Activated naive CD8-positive, alpha-beta T cell (primary cell): ENCODE measurements at regions not wholly inside any gene's neighbourhood (a gene's known extent, or its start where the extent isn't known, plus 50 kb on each side); places are given as distances from the start of the nearest gene placed in this dataset.

Experiments used
- H3K27ac Mint-ChIP-seq: one replicate; pipeline ENCODE4 v1.8.0; 2021; ENCODE audit warnings: mixed read lengths
- H3K27me3 Mint-ChIP-seq: one replicate; pipeline ENCODE4 v1.8.0; 2021; ENCODE audit warnings: mixed read lengths
- H3K36me3 Mint-ChIP-seq: one replicate; pipeline ENCODE4 v1.8.0; 2021; ENCODE audit warnings: mixed read lengths
- H3K4me1 Mint-ChIP-seq: one replicate; pipeline ENCODE4 v1.8.0; 2021; ENCODE audit warnings: low read depth, mixed read lengths
- H3K4me3 Mint-ChIP-seq: one replicate; pipeline ENCODE4 v1.8.0; 2021; ENCODE audit warnings: mild to moderate bottlenecking, mixed read lengths
- H3K9me3 Mint-ChIP-seq: one replicate; pipeline ENCODE4 v1.8.0; 2021; ENCODE audit warnings: low read depth, mixed read lengths

GRCh38 chr7:109964780-109965179 is 1126.1 kb upstream of the LRRN3 start:
- Mint-ChIP-seq H3K27ac (no peak overlapping the region), H3K4me1 (no peaks in the 10 kb centered on the region), H3K9me3 (no peaks in the 10 kb centered on the region), H3K36me3 (no peaks in the 10 kb centered on the region), H3K27me3 (no peaks in the 10 kb centered on the region), H3K4me3 (no peak overlapping the region)

GRCh38 chr7:109967406-109967805 is 1123.5 kb upstream of the LRRN3 start:
- no peaks in the 10 kb centered on the region for H3K36me3 Mint-ChIP-seq
- H3K4me3 Mint-ChIP-seq: no peak overlapping the region
- no peaks in the 10 kb centered on the region for H3K4me1 Mint-ChIP-seq
- no peaks in the 10 kb centered on the region for H3K9me3 Mint-ChIP-seq
- H3K27ac Mint-ChIP-seq: no peak overlapping the region
- no peaks in the 10 kb centered on the region for H3K27me3 Mint-ChIP-seq

- Mint-ChIP-seq H3K27me3 (peaks cover 7% of the 10 kb centered on the region), H3K36me3 (no peaks in the 10 kb centered on the region), H3K4me3 (no peak overlapping the region), H3K4me1 (no peaks in the 10 kb centered on the region), H3K9me3 (no peaks in the 10 kb centered on the region), H3K27ac (no peak overlapping the region)
Observed at GRCh38 chr7:109983618-109984017, 1107.3 kb upstream of the LRRN3 start.

- H3K27me3 Mint-ChIP-seq: peaks cover 5% of the 10 kb centered on the region
- H3K4me3 Mint-ChIP-seq: no peak overlapping the region
- no peak overlapping the region for H3K27ac Mint-ChIP-seq
- no peaks in the 10 kb centered on the region for H3K36me3 Mint-ChIP-seq
- no peaks in the 10 kb centered on the region for H3K4me1 Mint-ChIP-seq
- no peaks in the 10 kb centered on the region for H3K9me3 Mint-ChIP-seq
Observed at GRCh38 chr7:109984729-109985128, 1106.2 kb upstream of the LRRN3 start.

GRCh38 chr7:109986701-109987100 is 1104.2 kb upstream of the LRRN3 start:
- no peaks in the 10 kb centered on the region for H3K4me1 Mint-ChIP-seq
- H3K4me3 Mint-ChIP-seq: no peak overlapping the region
- H3K27me3 Mint-ChIP-seq: peaks cover 3% of the 10 kb centered on the region

GRCh38 chr7:109996411-109996810 is 1094.5 kb upstream of the LRRN3 start:
- no peaks in the 10 kb centered on the region for H3K36me3 Mint-ChIP-seq
- H3K4me3 Mint-ChIP-seq: no peak overlapping the region
- no peaks in the 10 kb centered on the region for H3K27me3 Mint-ChIP-seq
- no peaks in the 10 kb centered on the region for H3K9me3 Mint-ChIP-seq
- no peak overlapping the region for H3K27ac Mint-ChIP-seq
- no peaks in the 10 kb centered on the region for H3K4me1 Mint-ChIP-seq

More at GRCh38 chr7:109986701-109987100, 1104.2 kb upstream of the LRRN3 start:
- Mint-ChIP-seq H3K9me3 (no peaks in the 10 kb centered on the region), H3K27ac (no peak overlapping the region), H3K36me3 (no peaks in the 10 kb centered on the region)

- H3K36me3 Mint-ChIP-seq: no peaks in the 10 kb centered on the region
- no peak overlapping the region for H3K4me3 Mint-ChIP-seq
- no peak overlapping the region for H3K27ac Mint-ChIP-seq
- no peaks in the 10 kb centered on the region for H3K27me3 Mint-ChIP-seq
- H3K4me1 Mint-ChIP-seq: no peaks in the 10 kb centered on the region
- no peaks in the 10 kb centered on the region for H3K9me3 Mint-ChIP-seq
Observed at GRCh38 chr7:109996927-109997326, 1094.0 kb upstream of the LRRN3 start.

GRCh38 chr7:109997837-109998236 is 1093.1 kb upstream of the LRRN3 start:
- Mint-ChIP-seq H3K27ac (no peak overlapping the region), H3K27me3 (no peaks in the 10 kb centered on the region), H3K9me3 (no peaks in the 10 kb centered on the region), H3K36me3 (no peaks in the 10 kb centered on the region), H3K4me1 (no peaks in the 10 kb centered on the region), H3K4me3 (no peak overlapping the region)

GRCh38 chr7:110001254-110001938 is 1089.5 kb upstream of the LRRN3 start:
- Mint-ChIP-seq H3K27ac (no peak overlapping the region), H3K4me1 (no peaks in the 10 kb centered on the region), H3K9me3 (no peaks in the 10 kb centered on the region), H3K27me3 (no peaks in the 10 kb centered on the region), H3K36me3 (no peaks in the 10 kb centered on the region), H3K4me3 (no peak overlapping the region)

GRCh38 chr7:110003827-110004226 is 1087.1 kb upstream of the LRRN3 start:
- no peak overlapping the region for H3K27ac Mint-ChIP-seq
- no peaks in the 10 kb centered on the region for H3K4me1 Mint-ChIP-seq
- no peaks in the 10 kb centered on the region for H3K9me3 Mint-ChIP-seq
- no peak overlapping the region for H3K4me3 Mint-ChIP-seq
- no peaks in the 10 kb centered on the region for H3K27me3 Mint-ChIP-seq
- H3K36me3 Mint-ChIP-seq: no peaks in the 10 kb centered on the region

GRCh38 chr7:110007320-110008063 is 1083.4 kb upstream of the LRRN3 start:
- Mint-ChIP-seq H3K27ac (no peak overlapping the region), H3K4me1 (no peaks in the 10 kb centered on the region), H3K36me3 (no peaks in the 10 kb centered on the region), H3K27me3 (peaks cover 4% of the 10 kb centered on the region), H3K4me3 (no peak overlapping the region), H3K9me3 (no peaks in the 10 kb centered on the region)

GRCh38 chr7:110010359-110010758 is 1080.6 kb upstream of the LRRN3 start:
- no peaks in the 10 kb centered on the region for H3K4me1 Mint-ChIP-seq
- peaks cover 4% of the 10 kb centered on the region for H3K27me3 Mint-ChIP-seq
- H3K9me3 Mint-ChIP-seq: no peaks in the 10 kb centered on the region
- no peaks in the 10 kb centered on the region for H3K36me3 Mint-ChIP-seq
- no peak overlapping the region for H3K4me3 Mint-ChIP-seq
- H3K27ac Mint-ChIP-seq: no peak overlapping the region

- Mint-ChIP-seq H3K9me3 (no peaks in the 10 kb centered on the region), H3K36me3 (no peaks in the 10 kb centered on the region), H3K27me3 (no peaks in the 10 kb centered on the region), H3K4me3 (no peak overlapping the region), H3K4me1 (no peaks in the 10 kb centered on the region), H3K27ac (no peak overlapping the region)
Observed at GRCh38 chr7:110017405-110017804, 1073.5 kb upstream of the LRRN3 start.

GRCh38 chr7:110027385-110027784 is 1063.5 kb upstream of the LRRN3 start:
- Mint-ChIP-seq H3K27me3 (no peaks in the 10 kb centered on the region), H3K9me3 (no peaks in the 10 kb centered on the region), H3K36me3 (no peaks in the 10 kb centered on the region), H3K4me3 (no peak overlapping the region), H3K27ac (no peak overlapping the region), H3K4me1 (no peaks in the 10 kb centered on the region)

- Mint-ChIP-seq H3K9me3 (peaks cover under 1% of the 10 kb centered on the region), H3K27ac (no peak overlapping the region), H3K27me3 (peaks cover 5% of the 10 kb centered on the region), H3K36me3 (no peaks in the 10 kb centered on the region), H3K4me1 (no peaks in the 10 kb centered on the region), H3K4me3 (no peak overlapping the region)
Observed at GRCh38 chr7:110043519-110043918, 1047.4 kb upstream of the LRRN3 start.

- Mint-ChIP-seq H3K36me3 (no peaks in the 10 kb centered on the region), H3K27me3 (peaks cover 6% of the 10 kb centered on the region), H3K4me1 (no peaks in the 10 kb centered on the region), H3K27ac (no peak overlapping the region), H3K4me3 (no peak overlapping the region), H3K9me3 (peaks cover 3% of the 10 kb centered on the region)
Observed at GRCh38 chr7:110050785-110051184, 1040.1 kb upstream of the LRRN3 start.
